Activated CD8-positive, alpha-beta memory T cell treated with anti-CD3 and anti-CD28 coated beads, Interleukin-2, amount 50 U/mL, for 1 hour (primary cell): ENCODE measurements at regions not wholly inside any gene's neighbourhood (a gene's known extent, or its start where the extent isn't known, plus 50 kb on each side); places are given as distances from the start of the nearest gene placed in this dataset.

Experiments
- DNase-seq: peaks from one replicate; pipeline ENCODE4 v3.0.0-alpha.2; 2020; ENCODE audit errors: extremely low read depth

- DNase-seq, result no peak
Observed at GRCh38 chr2:147081831-147082230, 763.0 kb upstream of the ACVR2A start.

- DNase-seq, result no peak
Observed at GRCh38 chr2:147076634-147077033, 768.2 kb upstream of the ACVR2A start.

- no peak for DNase-seq
Observed at GRCh38 chr2:147068071-147068470, 776.8 kb upstream of the ACVR2A start.

DNA sequence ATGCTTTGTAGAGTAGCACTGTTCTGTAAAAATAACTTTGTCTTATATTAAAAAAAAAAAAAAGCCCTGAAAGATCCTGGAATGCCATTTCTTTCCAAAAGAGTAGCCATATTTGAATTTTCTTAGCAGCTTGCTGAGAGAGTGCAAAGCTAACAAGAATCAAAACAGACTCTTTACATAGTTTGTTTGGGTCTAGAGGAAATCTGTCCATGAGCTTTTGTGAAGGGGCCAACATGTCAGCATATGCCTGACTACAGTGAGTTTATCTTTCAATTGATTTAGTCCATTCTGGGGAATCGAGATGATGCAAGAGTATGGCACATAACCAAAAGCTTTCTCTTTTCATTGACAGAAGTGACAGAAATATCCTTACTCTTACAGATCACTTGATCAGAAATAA, 777.7 kb upstream of the ACVR2A start:
- DNase-seq, result no peak

- no peak for DNase-seq
Observed at GRCh38 chr2:147062073-147062472, 782.8 kb upstream of the ACVR2A start.

DNA sequence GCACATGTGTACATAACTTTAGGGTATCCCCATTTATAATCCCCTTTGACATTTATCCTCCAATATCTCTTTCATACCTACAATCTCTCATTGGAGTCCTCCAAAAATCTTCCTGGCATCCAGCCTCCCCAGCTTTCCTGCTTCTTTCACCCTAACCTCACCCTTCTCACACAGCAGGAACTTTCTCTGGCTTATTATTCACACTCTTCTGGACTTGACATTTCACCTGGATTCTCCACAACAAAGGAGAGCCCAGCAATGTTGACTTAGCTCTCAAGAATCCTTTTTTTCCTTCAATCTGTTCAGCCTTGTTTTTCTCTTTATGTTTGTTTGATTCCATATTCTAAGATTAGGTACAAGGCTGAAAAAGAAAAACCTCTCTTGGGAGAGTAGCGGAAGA, 783.6 kb upstream of the ACVR2A start:
- DNase-seq, result no peak

DNA sequence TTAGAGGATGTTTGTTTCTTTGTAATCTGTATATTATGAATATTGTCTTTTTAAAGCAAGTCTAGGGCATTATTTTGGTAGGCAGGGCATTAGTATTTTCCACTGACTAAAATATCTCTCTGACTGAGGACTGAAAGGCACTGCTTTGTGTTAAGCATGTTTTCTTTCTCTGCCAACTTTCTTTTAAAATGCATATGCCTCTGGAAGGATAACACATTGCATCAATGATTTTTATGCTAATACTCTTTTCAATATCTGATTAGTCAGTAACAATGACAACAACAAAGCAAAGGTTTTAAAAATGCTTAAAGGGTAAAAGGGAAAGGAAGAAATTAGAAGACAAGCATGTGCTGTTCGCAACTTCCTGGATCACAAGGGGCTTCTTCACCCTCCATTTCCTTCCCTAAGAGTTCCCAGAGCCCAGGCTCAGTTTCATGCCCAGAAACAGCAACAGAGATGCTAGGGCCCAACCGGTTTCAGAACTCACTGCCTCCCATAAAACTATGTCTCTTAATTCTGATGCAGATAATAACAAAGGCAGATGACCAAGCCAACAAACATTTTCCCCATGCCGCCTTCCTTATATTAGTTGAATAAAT, 786.8 kb upstream of the ACVR2A start:
- no peak for DNase-seq

- DNase-seq, result no peak
Observed at GRCh38 chr2:147051814-147052213, 793.0 kb upstream of the ACVR2A start.

DNA sequence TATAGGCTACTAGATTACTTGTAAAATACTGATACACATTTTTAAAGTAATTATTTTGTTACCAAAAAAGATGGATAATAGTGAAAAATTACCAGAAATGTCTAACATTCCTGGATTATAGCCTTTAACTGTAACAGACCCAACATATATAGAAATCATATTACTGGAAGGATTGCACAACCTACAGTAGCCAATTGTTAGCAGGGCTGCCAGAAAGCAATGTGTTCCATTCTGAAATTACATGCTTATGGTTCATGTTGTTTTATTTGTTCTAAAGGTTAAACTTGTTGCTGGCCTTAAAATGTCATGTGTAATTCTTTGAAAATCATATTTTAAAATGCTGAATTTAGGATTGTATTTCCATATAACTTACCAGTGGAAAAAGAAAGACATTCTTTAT, 793.6 kb upstream of the ACVR2A start:
- DNase-seq, result no peak

GRCh38 chr2:147049957-147050356, 794.9 kb upstream of the ACVR2A start:
- DNase-seq, result no peak

DNA sequence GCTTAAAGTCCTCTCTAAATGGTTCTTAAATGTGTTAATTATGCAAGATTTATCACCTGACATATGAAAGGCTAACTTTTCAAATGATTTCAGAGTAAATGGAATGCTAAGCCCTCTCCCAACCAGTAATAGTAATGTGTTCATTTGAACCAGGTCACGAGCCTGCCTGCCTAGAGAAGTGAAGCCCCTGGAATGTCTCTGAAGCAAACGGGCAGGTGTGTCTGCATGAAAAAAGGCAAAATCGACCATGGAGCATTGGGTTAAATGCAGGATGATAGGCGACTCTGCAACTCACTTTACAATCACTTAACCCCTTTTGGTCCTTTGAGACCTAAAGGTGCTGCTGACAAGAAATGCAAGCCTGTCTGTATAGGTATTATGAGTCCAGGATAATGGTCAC, 798.4 kb upstream of the ACVR2A start:
- DNase-seq, result no peak

DNA sequence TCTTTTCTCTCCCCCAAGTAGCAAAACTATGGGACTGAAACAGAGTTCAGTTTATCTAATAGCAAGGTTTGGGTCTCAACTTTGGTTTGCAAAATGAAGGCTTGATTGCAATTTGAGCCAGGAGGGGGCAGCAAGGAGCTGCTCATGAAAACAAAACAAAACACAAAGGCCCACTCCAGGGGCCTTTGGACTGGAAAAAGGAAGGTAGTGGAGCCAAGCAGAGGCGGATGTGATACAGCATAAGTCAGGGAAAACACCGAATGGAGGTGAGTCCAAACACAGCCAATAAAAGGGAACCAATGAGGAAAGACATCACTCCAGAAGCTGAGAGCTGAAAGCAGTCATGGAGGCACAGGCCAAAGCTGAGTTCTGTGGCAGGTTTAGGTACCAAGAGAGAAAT, 799.7 kb upstream of the ACVR2A start:
- no peak for DNase-seq

DNA sequence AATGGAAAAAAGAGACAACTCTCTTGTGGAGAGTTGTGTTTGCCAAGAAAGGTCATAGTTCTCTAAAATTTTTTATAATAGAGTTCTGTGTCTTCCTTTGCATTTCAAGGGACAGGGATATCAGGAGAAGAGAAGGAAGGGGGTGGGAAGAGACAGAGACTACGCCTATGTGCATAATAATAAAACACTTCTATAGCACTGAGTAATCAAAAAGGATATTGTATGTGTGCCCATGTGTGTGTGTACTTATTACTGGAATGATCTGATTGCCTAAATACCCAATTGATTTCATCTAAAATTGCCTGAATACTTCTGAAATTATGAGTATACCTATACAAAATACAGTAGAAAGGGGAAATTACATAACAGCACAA, 803.7 kb upstream of the ACVR2A start:
- no peak for DNase-seq

- no peak for DNase-seq
Observed at GRCh38 chr2:147040298-147041120, 804.3 kb upstream of the ACVR2A start.

GRCh38 chr2:147037048-147037447, 807.8 kb upstream of the ACVR2A start:
- no peak for DNase-seq

- DNase-seq, result no peak
Observed at GRCh38 chr2:147033044-147033443, 811.8 kb upstream of the ACVR2A start.

DNA sequence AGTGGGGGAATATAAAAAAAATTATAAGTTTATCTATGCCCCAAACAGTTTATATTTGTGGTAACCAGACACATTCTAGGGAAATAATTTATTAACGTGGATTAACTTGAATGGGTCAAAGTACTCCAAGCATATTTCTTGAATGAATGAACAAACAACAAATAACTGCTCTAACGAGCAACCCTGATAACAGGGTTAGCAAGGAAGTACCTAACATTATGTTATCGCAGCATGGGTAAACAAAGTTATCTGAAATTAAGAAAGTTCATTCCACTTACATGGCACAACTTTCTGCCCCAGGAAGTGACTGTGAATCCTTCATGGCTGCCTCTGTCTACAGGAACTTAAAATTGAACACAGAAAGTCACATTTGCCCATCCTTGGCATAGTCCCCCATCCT, 812.9 kb upstream of the ACVR2A start:
- DNase-seq, result no peak

DNA sequence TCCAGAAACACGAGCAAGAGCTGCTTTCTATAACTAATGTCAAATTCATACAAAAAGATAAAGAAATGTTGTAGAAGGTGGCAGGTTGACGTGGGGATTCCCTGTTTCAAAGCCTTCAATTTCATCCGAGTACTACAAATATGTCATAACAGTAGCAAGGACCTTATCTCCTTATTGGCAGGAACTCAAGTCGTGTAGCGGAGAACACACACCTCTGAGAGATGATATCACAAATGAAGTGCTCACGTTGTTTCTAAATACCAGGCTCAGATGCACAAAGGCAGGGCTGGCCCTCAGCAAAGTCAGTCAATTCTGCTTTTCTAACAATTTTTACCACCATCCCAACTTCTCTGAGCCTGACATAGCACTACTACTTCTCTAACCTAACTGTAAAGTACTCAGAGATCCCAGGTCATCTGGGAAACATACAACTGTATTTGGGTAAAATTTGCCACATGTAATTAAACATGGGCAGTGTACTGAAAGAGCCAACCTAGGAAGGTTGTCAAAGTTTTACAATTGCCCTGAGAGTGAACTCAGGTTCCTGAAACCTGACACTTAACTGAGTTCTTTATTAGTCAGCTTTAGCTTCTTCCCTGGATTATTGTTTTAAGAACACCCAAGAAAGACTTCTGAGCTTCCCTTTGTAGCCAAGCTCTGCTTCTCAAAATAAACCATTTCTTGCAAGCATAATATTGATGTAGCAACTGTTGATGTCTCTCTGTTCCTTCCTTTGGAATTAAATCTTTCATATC, 813.7 kb upstream of the ACVR2A start:
- no peak for DNase-seq

- DNase-seq, result no peak
Observed at GRCh38 chr2:147027436-147027835, 817.4 kb upstream of the ACVR2A start.

GRCh38 chr2:147026664-147027295, 818.0 kb upstream of the ACVR2A start:
- no peak for DNase-seq

GRCh38 chr2:147025646-147026585, 818.9 kb upstream of the ACVR2A start:
- DNase-seq, result no peak
